ENCODE measurements at regions not wholly inside any gene's neighbourhood (a gene's known extent, or its start where the extent isn't known, plus 50 kb on each side); places are given as distances from the start of the nearest gene placed in this dataset.

- H3K4me3 ChIP-seq (ENCODE audit: low read depth in 1 of 2, low read length in 2 of 2): no peak overlapping the region
- H3K4me1 ChIP-seq (ENCODE audit: insufficient read depth, low read length): no peaks in the 10 kb centered on the region
- no peaks in the 10 kb centered on the region for H3K36me3 ChIP-seq (ENCODE audit: insufficient read depth, low read length)
- no peak overlapping the region for H3K27ac ChIP-seq (ENCODE audit: low read depth, low read length)
- no peaks in the 10 kb centered on the region for H3K9me3 ChIP-seq (ENCODE audit: low read length)
- peaks cover 0 to 4% of the 10 kb centered on the region in 2 donors for H3K27me3 ChIP-seq (ENCODE audit: control insufficient read depth in 1 of 2, insufficient read depth in 2 of 2, low read length in 2 of 2)
- no peak overlapping the region for H3K9ac ChIP-seq (ENCODE audit: low read length)
Measured at GRCh38 chr16:80323808-80324195, 217.0 kb upstream of the DYNLRB2 start.

GRCh38 chr16:80323187-80323807 is 217.5 kb upstream of the DYNLRB2 start:
- Histone ChIP-seq H3K4me3 (ENCODE audit: low read depth in 1 of 2, low read length in 2 of 2) (no peak overlapping the region), H3K27me3 (ENCODE audit: control insufficient read depth in 1 of 2, insufficient read depth in 2 of 2, low read length in 2 of 2) (peaks cover 0 to 4% of the 10 kb centered on the region in 2 donors), H3K9me3 (ENCODE audit: low read length) (no peaks in the 10 kb centered on the region), H3K27ac (ENCODE audit: low read depth, low read length) (no peak overlapping the region), H3K9ac (ENCODE audit: low read length) (no peak overlapping the region), H3K36me3 (ENCODE audit: insufficient read depth, low read length) (no peaks in the 10 kb centered on the region), H3K4me1 (ENCODE audit: insufficient read depth, low read length) (no peaks in the 10 kb centered on the region)

DNA sequence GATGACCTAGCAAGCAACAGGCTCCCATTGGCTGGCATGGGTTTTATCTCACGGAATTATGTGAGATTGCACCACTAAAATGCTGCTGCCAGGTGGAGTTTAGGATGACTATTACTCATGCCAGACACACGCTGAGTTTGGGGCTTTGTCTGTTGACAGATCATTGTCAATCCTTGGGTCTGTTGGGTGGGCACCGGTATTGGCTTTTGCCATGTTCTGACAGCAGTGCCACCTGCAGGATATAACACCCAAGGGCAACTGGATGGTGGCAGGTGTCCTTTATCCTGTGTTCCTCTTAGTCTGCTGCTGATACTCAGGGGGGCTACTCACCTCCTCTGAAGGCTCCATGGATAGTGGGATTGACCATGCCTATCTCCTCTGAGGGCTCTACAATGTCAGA is 221.6 kb upstream of the DYNLRB2 start:
- peaks cover 0 to 2% of the 10 kb centered on the region in 2 donors for H3K27me3 ChIP-seq (ENCODE audit: control insufficient read depth in 1 of 2, insufficient read depth in 2 of 2, low read length in 2 of 2)

GRCh38 chr16:80318107-80318506 is 222.7 kb upstream of the DYNLRB2 start:
- H3K36me3 ChIP-seq (ENCODE audit: insufficient read depth, low read length): no peaks in the 10 kb centered on the region
- no peaks in the 10 kb centered on the region for H3K4me1 ChIP-seq (ENCODE audit: insufficient read depth, low read length)
- no peaks in the 10 kb centered on the region for H3K9me3 ChIP-seq (ENCODE audit: low read length)
- H3K27me3 ChIP-seq (ENCODE audit: control insufficient read depth in 1 of 2, insufficient read depth in 2 of 2, low read length in 2 of 2): no peaks in the 10 kb centered on the region
- no peak overlapping the region for H3K4me3 ChIP-seq (ENCODE audit: low read depth in 1 of 2, low read length in 2 of 2)
- no peak overlapping the region for H3K9ac ChIP-seq (ENCODE audit: low read length)
- no peak overlapping the region for H3K27ac ChIP-seq (ENCODE audit: low read depth, low read length)

More for the DNA sequence above, 221.6 kb upstream of the DYNLRB2 start:
- Histone ChIP-seq H3K4me1 (ENCODE audit: insufficient read depth, low read length) (no peaks in the 10 kb centered on the region), H3K4me3 (ENCODE audit: low read depth in 1 of 2, low read length in 2 of 2) (no peak overlapping the region), H3K36me3 (ENCODE audit: insufficient read depth, low read length) (no peaks in the 10 kb centered on the region), H3K9me3 (ENCODE audit: low read length) (no peaks in the 10 kb centered on the region), H3K9ac (ENCODE audit: low read length) (no peak overlapping the region), H3K27ac (ENCODE audit: low read depth, low read length) (no peak overlapping the region)

GRCh38 chr16:80317599-80318037 is 223.2 kb upstream of the DYNLRB2 start:
- no peaks in the 10 kb centered on the region for H3K9me3 ChIP-seq (ENCODE audit: low read length)
- H3K9ac ChIP-seq (ENCODE audit: low read length): no peak overlapping the region
- H3K4me1 ChIP-seq (ENCODE audit: insufficient read depth, low read length): no peaks in the 10 kb centered on the region
- no peaks in the 10 kb centered on the region for H3K36me3 ChIP-seq (ENCODE audit: insufficient read depth, low read length)
- no peaks in the 10 kb centered on the region for H3K27me3 ChIP-seq (ENCODE audit: control insufficient read depth in 1 of 2, insufficient read depth in 2 of 2, low read length in 2 of 2)
- H3K27ac ChIP-seq (ENCODE audit: low read depth, low read length): no peak overlapping the region
- H3K4me3 ChIP-seq (ENCODE audit: low read depth in 1 of 2, low read length in 2 of 2): no peak overlapping the region

- Histone ChIP-seq H3K4me1 (ENCODE audit: insufficient read depth, low read length) (no peaks in the 10 kb centered on the region), H3K36me3 (ENCODE audit: insufficient read depth, low read length) (no peaks in the 10 kb centered on the region), H3K4me3 (ENCODE audit: low read depth in 1 of 2, low read length in 2 of 2) (no peak overlapping the region), H3K27me3 (ENCODE audit: control insufficient read depth in 1 of 2, insufficient read depth in 2 of 2, low read length in 2 of 2) (no peaks in the 10 kb centered on the region), H3K9ac (ENCODE audit: low read length) (no peak overlapping the region), H3K9me3 (ENCODE audit: low read length) (no peaks in the 10 kb centered on the region), H3K27ac (ENCODE audit: low read depth, low read length) (no peak overlapping the region)
Measured at GRCh38 chr16:80317116-80317515, 223.7 kb upstream of the DYNLRB2 start.

GRCh38 chr16:80314042-80314441 is 226.8 kb upstream of the DYNLRB2 start:
- Histone ChIP-seq H3K4me1 (ENCODE audit: insufficient read depth, low read length) (no peaks in the 10 kb centered on the region), H3K27me3 (ENCODE audit: control insufficient read depth in 1 of 2, insufficient read depth in 2 of 2, low read length in 2 of 2) (no peaks in the 10 kb centered on the region), H3K9me3 (ENCODE audit: low read length) (no peaks in the 10 kb centered on the region), H3K9ac (ENCODE audit: low read length) (no peak overlapping the region), H3K36me3 (ENCODE audit: insufficient read depth, low read length) (no peaks in the 10 kb centered on the region), H3K27ac (ENCODE audit: low read depth, low read length) (no peak overlapping the region), H3K4me3 (ENCODE audit: low read depth in 1 of 2, low read length in 2 of 2) (no peak overlapping the region)

GRCh38 chr16:80309178-80309577 is 231.6 kb upstream of the DYNLRB2 start:
- Histone ChIP-seq H3K4me1 (ENCODE audit: insufficient read depth, low read length) (no peaks in the 10 kb centered on the region), H3K27ac (ENCODE audit: low read depth, low read length) (no peak overlapping the region)

DNA sequence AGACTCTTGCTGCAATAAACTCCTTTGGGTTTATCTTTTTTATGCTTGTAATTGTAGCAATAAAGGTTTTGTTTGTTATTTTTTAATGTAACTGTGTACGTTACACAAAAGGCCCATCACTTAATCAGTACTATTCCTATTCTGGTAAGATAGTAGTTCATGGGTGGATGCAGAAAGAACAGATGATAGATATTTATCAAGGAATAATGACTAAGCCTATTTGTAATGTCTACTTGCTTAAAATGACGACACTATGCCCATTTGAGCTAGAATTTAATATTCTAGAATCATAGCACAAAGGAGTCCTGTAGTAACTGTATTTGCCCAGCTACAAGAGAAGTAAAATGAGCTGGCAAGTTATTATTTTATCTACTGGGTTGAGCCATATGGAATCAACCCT is 235.4 kb upstream of the DYNLRB2 start:
- H3K9me3 ChIP-seq (ENCODE audit: low read length): no peaks in the 10 kb centered on the region
- H3K4me3 ChIP-seq (ENCODE audit: low read depth in 1 of 2, low read length in 2 of 2): no peak overlapping the region
- no peak overlapping the region for H3K9ac ChIP-seq (ENCODE audit: low read length)
- no peaks in the 10 kb centered on the region for H3K4me1 ChIP-seq (ENCODE audit: insufficient read depth, low read length)
- no peaks in the 10 kb centered on the region for H3K36me3 ChIP-seq (ENCODE audit: insufficient read depth, low read length)
- H3K27ac ChIP-seq (ENCODE audit: low read depth, low read length): no peak overlapping the region
- no peaks in the 10 kb centered on the region for H3K27me3 ChIP-seq (ENCODE audit: control insufficient read depth in 1 of 2, insufficient read depth in 2 of 2, low read length in 2 of 2)

More at GRCh38 chr16:80309178-80309577, 231.6 kb upstream of the DYNLRB2 start:
- Histone ChIP-seq H3K27me3 (ENCODE audit: control insufficient read depth in 1 of 2, insufficient read depth in 2 of 2, low read length in 2 of 2) (no peaks in the 10 kb centered on the region), H3K36me3 (ENCODE audit: insufficient read depth, low read length) (no peaks in the 10 kb centered on the region), H3K4me3 (ENCODE audit: low read depth in 1 of 2, low read length in 2 of 2) (no peak overlapping the region), H3K9me3 (ENCODE audit: low read length) (no peaks in the 10 kb centered on the region), H3K9ac (ENCODE audit: low read length) (no peak overlapping the region)

DNA sequence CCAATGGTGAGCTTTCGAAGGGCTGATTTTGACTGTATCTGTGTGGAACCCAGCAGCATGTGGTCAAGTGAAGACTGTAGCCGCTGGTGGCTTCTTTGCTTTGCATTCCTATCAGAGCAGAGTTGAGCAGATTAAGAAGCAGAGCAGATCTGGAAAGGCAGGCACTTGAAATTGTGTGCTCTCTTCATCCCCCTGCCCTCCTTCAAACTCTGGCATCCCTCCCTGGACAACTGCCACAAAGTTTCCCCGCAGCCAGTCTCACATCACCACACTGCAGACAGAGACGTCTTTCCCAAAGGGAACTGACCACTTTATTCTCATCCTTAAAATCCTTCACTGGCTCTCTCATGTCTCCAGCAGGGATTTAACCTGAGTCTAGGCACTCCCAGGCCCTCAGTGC is 237.1 kb upstream of the DYNLRB2 start:
- no peak overlapping the region for H3K27ac ChIP-seq (ENCODE audit: low read depth, low read length)
- H3K9me3 ChIP-seq (ENCODE audit: low read length): no peaks in the 10 kb centered on the region
- H3K9ac ChIP-seq (ENCODE audit: low read length): no peak overlapping the region
- H3K36me3 ChIP-seq (ENCODE audit: insufficient read depth, low read length): no peaks in the 10 kb centered on the region
- H3K27me3 ChIP-seq (ENCODE audit: control insufficient read depth in 1 of 2, insufficient read depth in 2 of 2, low read length in 2 of 2): no peaks in the 10 kb centered on the region
- no peak overlapping the region for H3K4me3 ChIP-seq (ENCODE audit: low read depth in 1 of 2, low read length in 2 of 2)
- H3K4me1 ChIP-seq (ENCODE audit: insufficient read depth, low read length): no peaks in the 10 kb centered on the region

- Histone ChIP-seq H3K36me3 (ENCODE audit: insufficient read depth, low read length) (no peaks in the 10 kb centered on the region), H3K27ac (ENCODE audit: low read depth, low read length) (no peak overlapping the region), H3K4me1 (ENCODE audit: insufficient read depth, low read length) (no peaks in the 10 kb centered on the region), H3K27me3 (ENCODE audit: control insufficient read depth in 1 of 2, insufficient read depth in 2 of 2, low read length in 2 of 2) (no peaks in the 10 kb centered on the region), H3K4me3 (ENCODE audit: low read depth in 1 of 2, low read length in 2 of 2) (no peak overlapping the region), H3K9ac (ENCODE audit: low read length) (no peak overlapping the region), H3K9me3 (ENCODE audit: low read length) (no peaks in the 10 kb centered on the region)
Measured at GRCh38 chr16:80300876-80301275, 239.9 kb upstream of the DYNLRB2 start.

- Histone ChIP-seq H3K27ac (ENCODE audit: low read depth, low read length) (no peak overlapping the region), H3K9me3 (ENCODE audit: low read length) (no peaks in the 10 kb centered on the region), H3K27me3 (ENCODE audit: control insufficient read depth in 1 of 2, insufficient read depth in 2 of 2, low read length in 2 of 2) (no peaks in the 10 kb centered on the region), H3K36me3 (ENCODE audit: insufficient read depth, low read length) (no peaks in the 10 kb centered on the region), H3K9ac (ENCODE audit: low read length) (no peak overlapping the region), H3K4me1 (ENCODE audit: insufficient read depth, low read length) (no peaks in the 10 kb centered on the region), H3K4me3 (ENCODE audit: low read depth in 1 of 2, low read length in 2 of 2) (no peak overlapping the region)
Measured at GRCh38 chr16:80300456-80300855, 240.3 kb upstream of the DYNLRB2 start.
